ENCODE measurements at regions not wholly inside any gene's neighbourhood (a gene's known extent, or its start where the extent isn't known, plus 50 kb on each side); places are given as distances from the start of the nearest gene placed in this dataset.

DNA sequence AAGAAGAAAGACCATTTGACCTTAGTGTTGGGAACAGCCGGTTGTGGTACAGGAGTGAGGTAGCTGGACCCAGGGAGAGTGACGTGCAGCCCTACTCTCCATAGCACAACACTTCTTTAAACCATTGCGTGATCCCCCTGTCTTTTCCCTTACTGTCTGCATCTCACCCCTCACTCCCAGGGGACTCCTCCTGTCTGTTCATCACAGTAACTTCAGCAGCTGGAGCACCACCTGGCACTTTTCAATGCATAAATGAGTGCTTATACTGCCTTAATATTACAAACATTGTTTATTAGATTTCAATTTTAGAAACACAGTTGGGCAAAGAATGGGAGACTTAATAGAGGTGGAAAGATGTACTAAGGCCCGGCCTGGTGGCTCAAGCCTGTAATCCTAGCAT lies 285.5 kb downstream of the UQCRFS1 start:
- no peak for FAIRE-seq

DNA sequence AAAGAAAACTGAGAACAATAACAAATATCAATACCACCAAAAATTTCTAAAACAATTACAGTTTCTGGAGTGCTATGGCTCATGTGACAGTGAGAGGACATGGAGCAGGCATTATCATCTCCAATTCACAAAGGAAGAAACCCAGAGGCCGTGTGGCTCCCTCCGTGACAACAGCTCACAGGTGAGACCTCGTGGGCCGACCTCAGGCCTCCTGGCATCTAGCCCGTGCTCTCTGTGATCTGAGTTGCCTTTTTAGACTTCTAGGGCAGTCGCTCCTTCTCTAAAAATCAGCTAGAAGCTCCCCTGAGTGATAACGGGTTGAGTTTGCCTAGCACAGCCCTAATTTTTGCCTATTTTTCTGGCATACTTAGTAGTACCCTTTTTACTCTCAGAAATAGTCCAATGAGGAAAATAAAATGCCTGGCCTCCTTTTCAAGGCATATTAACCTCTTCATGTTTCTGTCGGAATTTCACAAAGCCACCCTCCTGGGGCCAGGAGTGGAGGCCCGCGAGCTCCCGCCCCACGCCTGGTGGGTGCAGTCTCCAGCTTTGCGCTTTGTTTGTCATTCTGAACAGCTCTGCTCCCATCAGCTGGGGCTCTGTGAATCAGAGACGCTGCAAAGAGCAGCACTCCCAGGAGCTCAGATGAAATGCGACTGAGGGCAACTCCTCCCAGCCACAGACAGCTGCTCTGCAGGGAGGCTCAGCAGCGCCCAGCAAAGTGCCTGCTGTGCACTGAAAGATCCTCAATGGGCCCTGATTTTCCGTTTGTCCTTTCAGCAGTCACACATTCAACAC lies 292.5 kb downstream of the UQCRFS1 start:
- no peak for FAIRE-seq

DNA sequence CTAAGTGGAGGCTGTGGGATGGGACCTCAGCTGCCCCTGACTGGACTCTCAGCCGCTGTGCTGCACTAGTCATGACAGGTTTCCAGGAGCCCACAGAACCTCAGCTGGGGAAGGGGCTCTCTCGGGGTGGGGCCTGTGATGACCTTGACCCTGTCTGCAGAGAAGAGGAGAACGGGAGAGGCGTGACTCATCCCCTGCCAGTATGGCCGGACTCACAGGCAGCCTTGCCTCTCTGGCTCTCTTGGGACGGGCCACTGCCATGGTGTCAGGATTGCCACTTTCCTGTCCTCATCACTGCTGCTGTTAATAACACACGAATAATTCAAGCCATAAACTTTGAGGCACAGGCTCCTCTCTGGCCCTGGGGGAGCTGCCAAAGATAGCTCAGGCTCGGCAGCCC lies 295.3 kb downstream of the UQCRFS1 start:
- FAIRE-seq = no peak

DNA sequence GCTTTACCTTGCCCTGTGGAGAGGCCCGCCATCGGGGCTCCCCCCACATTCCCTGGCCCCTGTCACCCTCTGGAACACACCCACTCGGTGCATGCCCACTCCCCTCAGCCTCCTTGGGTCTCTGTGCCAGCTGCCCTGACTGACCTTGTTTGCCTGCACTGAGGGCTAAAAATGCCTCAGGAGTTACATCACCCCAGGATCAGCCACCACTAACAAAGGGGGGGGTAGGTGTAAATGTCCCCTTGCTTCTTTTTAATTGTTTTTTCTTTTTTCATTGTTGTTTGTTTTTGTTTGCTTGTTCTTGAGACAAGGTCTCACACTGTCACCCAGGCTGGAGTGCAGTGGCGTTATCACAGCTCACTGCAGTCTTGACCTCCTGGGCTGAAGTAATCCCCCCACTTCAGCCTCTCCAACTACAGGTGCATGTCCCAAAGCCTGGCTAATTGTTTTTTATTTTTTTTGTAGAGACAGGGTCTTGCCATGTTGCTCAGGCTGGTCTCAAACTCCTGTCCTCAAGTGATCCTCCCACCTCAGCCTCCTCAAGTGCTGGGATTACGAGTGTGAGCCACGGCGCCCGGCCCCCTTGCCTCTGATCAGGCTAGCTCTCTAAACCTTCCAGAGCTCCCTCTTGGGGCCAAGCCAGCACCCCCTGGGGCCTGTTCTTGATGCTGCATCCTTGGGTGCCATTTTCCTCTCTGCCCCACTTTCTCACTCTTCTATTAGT lies 297.1 kb downstream of the UQCRFS1 start:
- FAIRE-seq = no peak

DNA sequence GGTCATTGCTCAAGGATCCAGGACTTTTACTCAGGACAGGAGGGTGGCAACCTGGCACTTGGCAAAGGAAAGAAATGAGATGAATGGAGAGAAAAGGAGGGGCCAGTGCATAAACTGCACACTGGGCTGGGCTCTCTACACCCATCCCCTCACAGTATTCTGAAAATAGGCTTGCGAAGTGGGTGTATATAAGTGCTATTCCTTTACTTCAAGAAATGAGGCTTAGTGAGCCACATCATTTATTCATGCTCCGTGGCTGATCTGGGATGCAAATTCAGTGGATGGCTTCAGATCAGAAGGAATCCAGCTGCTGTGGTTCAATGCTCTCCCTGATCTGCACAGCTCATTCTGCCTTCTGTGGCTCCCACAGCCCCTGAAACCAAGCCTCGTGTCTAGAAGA lies 297.7 kb downstream of the UQCRFS1 start:
- no peak for FAIRE-seq

DNA sequence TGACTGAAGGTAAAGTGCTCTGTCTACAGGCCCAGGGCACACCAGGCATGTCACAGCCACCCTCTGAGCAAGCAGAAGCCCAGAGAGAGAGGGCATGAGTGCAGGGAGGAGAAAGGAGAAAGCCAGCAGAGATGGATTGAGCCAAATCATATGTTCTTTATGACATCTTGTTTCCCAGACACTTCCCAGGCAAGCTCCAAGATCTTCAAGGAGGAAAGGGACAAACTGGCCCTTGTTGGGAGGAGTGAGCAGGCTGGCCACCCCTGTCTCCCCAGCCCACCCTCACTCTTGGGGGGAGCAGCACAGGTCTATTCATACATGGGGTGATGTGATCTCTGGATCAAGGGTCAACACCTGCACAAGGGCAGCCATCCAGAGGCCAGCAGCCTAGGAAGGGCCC lies 298.8 kb downstream of the UQCRFS1 start:
- FAIRE-seq = no peak

DNA sequence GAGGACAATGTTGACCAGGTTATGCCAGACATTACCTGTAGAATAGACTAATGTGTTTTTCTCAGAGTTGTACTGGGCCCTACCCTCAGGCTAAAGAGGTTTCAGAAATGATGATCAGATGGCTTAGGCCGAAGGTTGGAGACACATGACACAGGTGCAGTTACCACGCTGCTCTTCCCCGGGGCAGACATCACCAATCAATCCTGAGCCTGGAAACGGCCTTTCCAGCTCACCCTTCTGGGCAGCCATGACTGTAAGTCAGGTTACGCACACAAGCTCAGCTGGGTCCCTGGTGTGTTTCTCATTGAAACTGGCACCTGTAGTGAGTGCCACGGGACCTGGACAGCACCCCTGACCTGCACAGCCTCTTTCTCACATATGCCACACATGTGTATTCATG lies 299.3 kb downstream of the UQCRFS1 start:
- FAIRE-seq = no peak

DNA sequence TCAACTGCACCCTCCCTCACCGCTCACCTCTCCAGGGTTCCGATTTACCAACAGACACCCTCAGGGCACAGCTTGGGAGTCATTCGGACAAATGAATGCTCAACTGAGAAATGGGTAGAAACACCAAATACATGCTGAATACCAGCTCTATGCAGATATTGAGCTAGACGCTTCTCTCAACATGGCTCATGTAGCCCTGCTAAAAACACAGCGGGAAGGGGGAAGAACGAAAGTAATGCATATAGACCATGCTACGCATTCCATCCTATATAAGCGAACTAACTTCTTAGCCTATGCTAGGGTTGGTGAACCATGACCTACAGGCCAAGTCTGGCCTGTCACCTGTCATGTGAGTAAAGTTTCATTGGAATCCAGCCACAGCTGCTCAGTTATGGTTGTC lies 304.0 kb downstream of the UQCRFS1 start:
- FAIRE-seq = no peak

- FAIRE-seq = no peak
Observed at GRCh38 chr19:28907534-28907933, 305.4 kb downstream of the UQCRFS1 start.

- no peak for FAIRE-seq
Observed at GRCh38 chr19:28905996-28906395, 307.0 kb downstream of the UQCRFS1 start.

- FAIRE-seq = no peak
Observed at GRCh38 chr19:28899703-28900102, 313.2 kb downstream of the UQCRFS1 start.

- FAIRE-seq = no peak
Observed at GRCh38 chr19:28898249-28898648, 314.7 kb downstream of the UQCRFS1 start.

GRCh38 chr19:28889941-28890670 lies 322.8 kb downstream of the UQCRFS1 start:
- FAIRE-seq = no peak

- no peak for FAIRE-seq
Observed at GRCh38 chr19:28887920-28888618, 324.9 kb downstream of the UQCRFS1 start.

- FAIRE-seq = no peak
Observed at GRCh38 chr19:28886708-28887107, 326.2 kb downstream of the UQCRFS1 start.

GRCh38 chr19:28885965-28886364 lies 327.0 kb downstream of the UQCRFS1 start:
- no peak for FAIRE-seq

DNA sequence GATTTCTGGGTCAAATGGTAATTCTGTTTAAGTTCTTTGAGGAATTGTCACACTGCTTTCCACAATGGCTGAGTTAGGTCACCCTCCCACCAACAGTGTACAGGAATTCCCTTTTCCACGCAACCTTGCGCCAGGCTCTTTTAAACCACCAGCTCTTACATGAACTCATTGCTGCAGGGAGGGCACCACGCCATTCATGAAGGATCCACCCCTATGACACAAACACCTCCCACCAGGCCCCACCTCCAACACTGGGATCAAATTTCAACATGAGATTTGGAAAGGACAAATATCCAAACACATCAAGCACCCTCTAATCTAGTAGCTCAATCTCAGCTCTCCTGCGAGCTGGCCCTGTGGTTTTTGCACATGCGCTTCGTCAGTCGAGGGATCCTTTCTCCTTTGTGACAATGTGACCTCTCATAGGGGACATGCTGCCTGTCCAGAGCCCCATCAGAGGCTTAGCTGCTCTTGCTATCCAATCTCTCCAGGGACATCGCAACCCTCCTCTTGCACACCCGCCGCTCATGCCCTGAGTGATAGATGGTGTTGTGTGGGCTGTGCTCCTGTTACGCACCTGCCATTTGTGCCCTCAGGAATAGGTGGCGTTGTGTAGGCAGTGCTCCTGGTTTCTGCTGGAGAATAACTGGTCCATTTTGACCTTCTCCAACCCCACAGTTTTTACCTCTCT lies 328.0 kb downstream of the UQCRFS1 start:
- no peak for FAIRE-seq

- no peak for FAIRE-seq
Observed at GRCh38 chr19:28883241-28883693, 329.7 kb downstream of the UQCRFS1 start.

DNA sequence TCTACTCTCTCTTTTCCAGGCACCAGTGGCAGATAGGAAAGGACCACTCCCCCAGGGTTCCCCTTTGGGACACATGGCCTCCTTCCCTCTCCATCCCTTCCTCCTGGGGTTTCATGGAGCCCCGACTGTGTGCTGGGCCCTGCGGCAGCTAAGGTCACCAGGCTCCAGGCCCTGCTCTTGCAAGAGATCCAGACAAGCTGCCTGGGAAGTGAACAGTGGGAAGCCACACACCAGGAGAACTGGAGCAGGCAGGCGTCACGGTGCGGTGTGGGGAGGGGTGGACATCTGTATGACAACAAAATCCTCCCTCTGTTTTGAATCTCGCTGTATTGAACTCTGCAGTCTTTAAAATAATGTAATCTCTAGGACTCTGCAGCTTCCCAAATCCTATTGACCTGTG lies 330.1 kb downstream of the UQCRFS1 start:
- no peak for FAIRE-seq

- no peak for FAIRE-seq
Observed at GRCh38 chr19:28881616-28882015, 331.3 kb downstream of the UQCRFS1 start.

- FAIRE-seq = no peak
Observed at GRCh38 chr19:28880735-28881401, 332.1 kb downstream of the UQCRFS1 start.

All from TTC549 (cell line).